GM12873 (cell line): ENCODE measurements at regions not wholly inside any gene's neighbourhood (a gene's known extent, or its start where the extent isn't known, plus 50 kb on each side); places are given as distances from the start of the nearest gene placed in this dataset.

Source experiments
- TF ChIP-seq, protein P1 (sequence below): IDR thresholded peaks from 2 replicates; pipeline ENCODE4 v1.5.1; 2012; ENCODE audit warnings: low read depth, mild to moderate bottlenecking, moderate library complexity, low read length, control low read depth; ENCODE audit not compliant: insufficient read depth; ENCODE audit errors: missing control alignments

DNA sequence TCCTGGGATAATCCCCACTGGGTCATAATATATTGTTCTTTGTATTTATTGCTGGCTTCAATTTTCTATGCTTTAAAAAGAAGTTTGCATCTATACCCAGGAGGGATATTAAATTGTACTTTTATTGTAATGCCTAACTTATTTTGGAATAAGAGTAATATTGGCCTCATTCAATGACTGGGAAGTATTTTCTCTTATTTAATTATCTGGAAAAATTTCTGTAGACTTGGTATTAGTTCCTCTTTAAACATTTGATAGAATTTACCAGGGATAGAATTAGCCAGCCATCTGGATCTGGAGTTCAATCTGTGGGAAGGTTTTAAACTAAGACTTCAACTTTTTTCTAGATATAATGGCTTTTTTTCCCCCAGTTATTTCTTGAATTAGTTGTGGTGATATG lies 115.2 kb upstream of the ZNF32 start:
- TF ChIP-seq, protein P1, sequence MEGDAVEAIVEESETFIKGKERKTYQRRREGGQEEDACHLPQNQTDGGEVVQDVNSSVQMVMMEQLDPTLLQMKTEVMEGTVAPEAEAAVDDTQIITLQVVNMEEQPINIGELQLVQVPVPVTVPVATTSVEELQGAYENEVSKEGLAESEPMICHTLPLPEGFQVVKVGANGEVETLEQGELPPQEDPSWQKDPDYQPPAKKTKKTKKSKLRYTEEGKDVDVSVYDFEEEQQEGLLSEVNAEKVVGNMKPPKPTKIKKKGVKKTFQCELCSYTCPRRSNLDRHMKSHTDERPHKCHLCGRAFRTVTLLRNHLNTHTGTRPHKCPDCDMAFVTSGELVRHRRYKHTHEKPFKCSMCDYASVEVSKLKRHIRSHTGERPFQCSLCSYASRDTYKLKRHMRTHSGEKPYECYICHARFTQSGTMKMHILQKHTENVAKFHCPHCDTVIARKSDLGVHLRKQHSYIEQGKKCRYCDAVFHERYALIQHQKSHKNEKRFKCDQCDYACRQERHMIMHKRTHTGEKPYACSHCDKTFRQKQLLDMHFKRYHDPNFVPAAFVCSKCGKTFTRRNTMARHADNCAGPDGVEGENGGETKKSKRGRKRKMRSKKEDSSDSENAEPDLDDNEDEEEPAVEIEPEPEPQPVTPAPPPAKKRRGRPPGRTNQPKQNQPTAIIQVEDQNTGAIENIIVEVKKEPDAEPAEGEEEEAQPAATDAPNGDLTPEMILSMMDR, result no peak

GRCh38 chr10:43760514-43760913 lies 111.8 kb upstream of the ZNF32 start:
- TF ChIP-seq, protein P1, result no peak

- TF ChIP-seq, protein P1, result no peak
Measured at GRCh38 chr10:43759216-43759615, 110.5 kb upstream of the ZNF32 start.

- TF ChIP-seq, protein P1, result no peak
Measured at GRCh38 chr10:43756341-43756740, 107.7 kb upstream of the ZNF32 start.

- TF ChIP-seq, protein P1, result no peak
Measured at GRCh38 chr10:43754569-43755260, 106.0 kb upstream of the ZNF32 start.

DNA sequence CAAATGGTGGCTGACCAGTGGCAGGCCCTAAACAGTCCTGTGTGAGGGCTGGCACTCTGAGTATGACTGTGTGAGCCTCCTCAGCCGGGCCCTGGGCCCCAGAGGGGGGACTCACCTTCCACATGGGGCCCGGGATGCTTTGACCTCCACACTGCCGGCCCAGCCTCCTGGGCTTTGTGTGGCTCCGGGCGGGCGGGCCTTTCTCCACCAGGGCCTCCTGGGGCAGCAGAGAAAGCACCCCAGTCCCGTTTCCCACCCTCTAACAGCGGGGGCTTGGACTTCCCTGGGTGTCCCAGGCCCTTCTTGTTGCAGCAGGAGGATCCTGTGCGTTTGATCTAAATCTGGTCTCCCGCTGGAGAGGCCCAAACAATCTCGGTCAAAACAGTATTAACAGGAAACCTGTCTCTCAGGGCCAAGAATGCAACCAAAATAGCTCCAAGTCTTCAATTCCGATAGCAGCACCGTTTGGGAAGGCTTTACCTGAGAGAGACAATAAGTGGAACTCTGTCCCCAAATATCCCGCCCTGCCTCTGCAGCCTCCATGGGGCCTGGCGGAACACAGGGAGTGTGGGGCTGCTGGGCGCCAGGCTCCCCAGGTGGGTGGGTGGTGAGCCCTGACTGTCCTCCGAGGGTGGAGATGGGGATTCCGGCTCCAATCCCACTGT lies 104.8 kb upstream of the ZNF32 start:
- TF ChIP-seq, protein P1, result no peak

GRCh38 chr10:43752682-43753081 lies 104.0 kb upstream of the ZNF32 start:
- TF ChIP-seq, protein P1, result no peak
